GM21786 (cell line): ENCODE measurements at regions not wholly inside any gene's neighbourhood (a gene's known extent, or its start where the extent isn't known, plus 50 kb on each side); places are given as distances from the start of the nearest gene placed in this dataset.
"Not testable (repeated sequence)": the region's sequence is repeated elsewhere in the genome, so short reads cannot be mapped to it uniquely, and the experiment has no call there.

Experiments used
- ATAC-seq: cut with Tn5 transposase; IDR thresholded peaks from one replicate; pipeline ENCODE4 v1.9.1; 2021; ENCODE audit not compliant: unreplicated experiment

DNA sequence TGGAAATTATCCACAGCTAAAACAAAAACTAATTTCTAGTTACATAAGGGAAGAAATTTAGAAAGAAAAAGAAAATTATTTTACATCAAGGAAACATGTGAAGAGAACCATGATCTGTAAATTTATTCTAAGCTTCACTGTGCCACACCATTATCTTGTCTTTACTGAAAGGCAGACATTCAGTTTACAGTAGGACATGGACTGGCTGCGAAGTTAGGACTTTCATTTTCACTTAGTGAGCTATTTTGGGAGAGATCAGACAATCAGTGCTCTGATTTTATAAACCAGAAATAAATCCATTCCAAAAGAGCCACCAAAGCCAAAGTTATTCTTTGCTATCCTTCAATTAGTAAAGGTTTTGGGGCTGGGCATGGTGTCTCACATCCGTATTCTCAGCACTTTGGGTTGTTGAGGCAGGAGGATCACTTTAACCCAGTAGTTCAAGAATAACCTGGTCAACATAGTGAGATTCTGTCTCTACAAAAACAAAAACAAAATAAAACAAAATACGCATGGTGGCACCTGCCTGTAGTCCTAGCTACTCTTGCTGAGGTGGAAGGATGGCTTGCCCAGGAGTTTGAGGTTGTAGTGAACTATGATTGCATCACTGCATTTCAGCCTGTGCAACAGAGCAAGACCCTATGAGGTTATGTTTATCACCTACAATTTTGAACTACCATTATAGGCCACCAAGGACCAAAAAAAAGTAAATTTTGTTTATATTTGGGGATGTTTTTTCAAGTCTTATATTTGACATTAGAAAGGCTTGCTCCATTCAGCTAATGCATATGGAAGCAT lies 1084.8 kb upstream of the ATXN7L3B start:
- ATAC-seq = peak; percentile 67

DNA sequence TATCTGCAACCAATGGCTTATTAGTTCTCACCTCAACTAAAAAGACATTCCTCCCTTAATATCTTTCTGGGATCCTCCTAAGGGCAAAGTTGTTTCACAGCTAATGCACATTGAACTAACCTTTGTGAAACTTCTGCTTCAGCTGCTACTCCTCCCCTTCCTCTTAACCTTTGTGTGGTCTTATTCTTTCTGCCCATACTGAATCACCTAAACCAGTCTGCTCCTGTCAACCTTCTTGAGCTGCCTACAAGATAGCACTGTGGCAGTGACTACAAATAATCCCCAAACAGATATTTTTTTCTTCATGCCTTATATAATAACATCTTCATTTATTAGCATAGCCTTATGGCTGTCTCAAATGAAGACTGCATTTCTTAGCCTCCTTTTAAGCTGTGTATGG lies 1077.4 kb upstream of the ATXN7L3B start:
- ATAC-seq = no peak

DNA sequence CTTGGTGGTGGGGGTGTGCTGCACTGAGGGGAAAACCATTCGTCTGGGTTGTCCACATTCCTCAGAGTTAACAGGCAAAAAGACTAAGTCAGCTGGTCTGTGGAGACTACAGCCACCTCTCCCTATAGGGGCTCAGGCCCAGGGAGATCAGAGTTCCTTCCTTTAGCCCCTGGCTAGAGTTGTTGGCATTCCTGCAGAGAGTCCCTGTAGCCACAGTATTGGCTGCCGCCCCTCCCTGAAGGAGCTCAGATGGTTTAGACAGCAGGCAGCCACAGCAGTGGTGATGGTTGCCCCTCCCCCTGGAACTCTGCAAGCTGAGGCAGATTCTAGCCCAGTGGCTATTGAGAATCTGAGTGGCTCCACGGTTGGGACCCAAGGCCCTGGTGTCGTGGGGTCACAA lies 1072.5 kb upstream of the ATXN7L3B start:
- ATAC-seq = no peak

DNA sequence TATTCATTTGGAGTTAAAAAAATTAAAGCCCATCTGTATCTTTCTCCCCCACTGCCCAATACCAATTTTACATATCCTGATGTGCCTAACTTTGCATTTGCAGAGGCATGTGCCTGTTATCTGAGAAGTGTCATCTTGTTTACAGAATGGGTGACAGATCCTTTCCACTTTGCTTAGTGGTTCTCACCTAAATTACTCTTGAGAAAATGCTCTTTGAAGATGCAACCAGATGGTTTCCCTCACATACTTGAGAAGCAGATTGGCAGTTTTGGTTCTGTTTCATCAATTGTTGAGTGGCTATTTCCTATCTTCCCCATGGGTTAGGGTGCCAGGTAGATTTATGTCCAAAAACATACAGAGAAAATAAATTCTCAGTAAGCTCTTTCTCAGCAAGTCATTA lies 1051.4 kb upstream of the ATXN7L3B start:
- ATAC-seq = no peak

DNA sequence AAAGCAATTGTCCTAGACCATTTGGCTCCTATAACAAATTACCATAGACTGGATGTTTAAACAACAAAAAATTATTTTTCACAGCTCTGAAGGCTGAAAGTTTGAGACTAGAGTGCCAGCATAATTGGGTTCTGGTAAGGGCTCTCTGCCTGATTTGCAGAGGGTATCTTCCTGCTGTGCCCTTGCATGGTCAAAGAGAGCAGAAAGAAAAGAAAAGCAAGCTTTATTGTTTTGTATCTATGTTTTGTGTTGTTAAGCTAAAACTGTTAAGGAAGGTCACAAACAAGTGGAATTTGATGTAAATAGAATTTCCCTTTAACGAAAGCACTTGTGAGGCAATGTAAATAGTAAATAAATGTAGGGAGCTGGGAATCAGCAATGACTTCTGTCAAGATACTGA lies 1031.0 kb upstream of the ATXN7L3B start:
- no peak for ATAC-seq

DNA sequence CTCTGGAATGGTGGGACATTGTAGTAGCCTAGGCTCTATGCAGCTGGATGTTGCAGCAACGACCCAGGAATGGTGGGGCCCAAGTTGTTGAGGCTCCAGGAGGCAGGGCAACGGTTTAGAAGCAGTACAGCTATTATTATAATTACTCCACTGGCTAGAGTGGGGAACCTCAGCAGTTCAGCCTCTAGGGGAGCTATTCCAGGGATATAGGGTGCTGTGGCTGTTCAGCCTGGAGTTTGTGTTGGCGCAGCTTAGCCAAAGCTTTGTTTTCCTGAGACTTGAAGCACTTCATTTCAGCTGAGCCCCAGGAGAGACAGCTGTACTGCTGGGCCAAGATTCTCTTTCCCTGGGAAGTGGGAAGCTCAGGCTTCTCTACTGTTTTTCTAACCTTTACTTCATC lies 1023.0 kb upstream of the ATXN7L3B start:
- no peak for ATAC-seq

DNA sequence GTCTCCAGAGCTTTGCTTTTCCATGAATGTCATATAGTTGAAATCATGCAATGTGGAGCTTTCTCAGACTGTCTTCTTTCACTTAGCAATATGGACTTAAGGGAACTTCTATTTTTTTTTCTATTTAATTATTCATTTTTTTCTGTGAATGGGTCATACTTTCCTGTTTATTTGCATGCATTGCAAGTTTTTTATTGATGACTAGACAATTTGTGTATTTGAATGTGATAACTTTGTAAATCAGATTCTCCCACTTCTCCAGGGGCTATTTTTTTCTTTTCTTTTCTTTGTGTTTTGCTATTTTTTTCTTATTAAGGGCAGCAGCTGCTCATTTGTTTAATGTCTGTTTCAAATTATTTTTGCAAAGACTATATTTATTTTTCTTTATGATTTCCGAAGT lies 1019.8 kb upstream of the ATXN7L3B start:
- ATAC-seq = no peak

DNA sequence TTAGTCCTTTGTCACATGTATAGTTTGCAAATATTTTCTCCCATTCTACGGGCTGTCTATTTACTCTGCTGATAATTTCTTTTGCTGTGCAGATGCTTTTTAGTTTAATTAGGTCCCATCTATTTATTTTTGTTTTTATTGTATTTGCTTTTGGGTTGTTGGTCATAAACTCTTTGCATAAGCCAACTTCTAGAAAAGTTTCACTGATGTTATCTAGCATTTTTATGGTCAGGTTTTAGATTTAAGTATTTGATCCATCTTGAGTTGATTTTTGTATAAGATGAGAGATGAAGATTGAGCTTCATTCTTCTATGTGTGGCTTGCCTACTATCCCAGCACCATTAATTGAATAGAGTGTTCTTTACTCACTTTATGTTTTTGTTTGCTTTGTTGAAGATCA lies 1008.4 kb upstream of the ATXN7L3B start:
- no peak for ATAC-seq

DNA sequence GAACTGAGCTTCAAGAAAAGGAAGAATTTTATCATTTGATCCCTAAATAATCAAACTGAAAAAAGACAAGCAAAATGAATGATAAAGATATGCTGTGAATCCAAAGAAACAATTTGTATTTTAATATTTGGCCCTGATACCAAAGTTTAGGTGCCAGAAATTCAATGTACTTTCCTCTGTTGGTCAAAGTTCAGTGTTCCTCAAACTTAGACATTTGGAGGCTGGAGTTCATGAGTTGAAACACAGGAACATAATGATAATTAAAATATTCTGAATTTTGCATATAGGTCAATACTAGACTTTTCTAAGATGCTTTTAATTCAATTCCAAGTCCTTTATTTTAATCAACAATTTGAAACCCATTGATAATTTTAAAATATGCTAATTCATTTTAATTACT lies 1007.7 kb upstream of the ATXN7L3B start:
- ATAC-seq = no peak

DNA sequence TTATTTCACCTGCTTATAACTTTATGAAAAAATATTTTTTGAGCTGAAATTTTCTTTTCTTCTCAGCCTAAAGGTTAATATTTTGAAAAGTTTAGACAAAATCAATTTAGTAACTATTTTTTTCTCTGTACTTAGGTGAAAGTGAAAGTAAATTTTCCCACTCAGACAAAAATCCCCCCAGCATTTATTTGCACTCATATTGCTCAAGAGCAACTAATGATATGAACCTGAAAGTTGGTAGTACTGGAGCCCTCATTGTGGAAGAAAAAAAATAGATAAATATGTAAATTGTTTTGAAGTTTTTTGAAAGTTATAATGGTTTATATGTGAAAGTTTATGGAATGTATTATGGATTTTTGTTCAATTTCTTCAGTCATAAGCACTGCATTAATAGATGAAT lies 1005.9 kb upstream of the ATXN7L3B start:
- ATAC-seq = no peak

DNA sequence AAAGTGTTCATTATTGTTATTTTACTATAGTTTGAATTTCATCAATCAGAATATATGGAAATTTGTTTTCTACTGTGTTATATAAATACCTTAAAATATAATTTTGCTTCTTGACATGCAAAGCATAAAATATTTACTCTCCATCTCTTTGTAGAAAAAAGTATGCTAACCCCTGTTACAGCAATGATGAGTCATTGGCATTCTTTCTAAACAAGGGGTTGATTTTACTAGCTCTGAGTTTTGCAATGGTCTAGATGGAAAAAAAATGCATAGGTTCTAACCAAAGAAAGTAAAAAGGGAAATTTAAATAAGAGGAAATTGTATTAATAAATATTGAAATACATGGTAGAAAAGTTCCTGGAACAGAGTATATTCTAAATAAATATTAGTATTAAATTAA lies 990.2 kb upstream of the ATXN7L3B start:
- ATAC-seq = no peak

DNA sequence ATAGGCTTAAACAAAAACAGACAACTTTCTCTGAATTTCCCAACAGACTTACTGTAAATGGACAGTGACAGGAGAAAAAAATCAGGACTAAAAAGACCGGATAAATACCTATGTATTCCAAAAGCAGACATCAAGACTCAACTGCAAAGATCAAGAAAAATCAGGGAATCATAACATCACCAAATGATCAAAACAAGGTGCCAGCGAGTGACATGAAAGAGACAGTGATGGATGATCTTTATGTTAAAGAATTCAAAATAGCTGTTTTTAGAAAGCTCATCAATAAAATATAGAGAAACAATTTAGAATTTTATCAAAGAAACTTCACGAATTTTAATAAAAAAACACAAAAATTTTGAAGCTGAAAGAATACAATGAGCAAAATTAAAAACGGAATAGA lies 952.5 kb upstream of the ATXN7L3B start:
- ATAC-seq = no peak

DNA sequence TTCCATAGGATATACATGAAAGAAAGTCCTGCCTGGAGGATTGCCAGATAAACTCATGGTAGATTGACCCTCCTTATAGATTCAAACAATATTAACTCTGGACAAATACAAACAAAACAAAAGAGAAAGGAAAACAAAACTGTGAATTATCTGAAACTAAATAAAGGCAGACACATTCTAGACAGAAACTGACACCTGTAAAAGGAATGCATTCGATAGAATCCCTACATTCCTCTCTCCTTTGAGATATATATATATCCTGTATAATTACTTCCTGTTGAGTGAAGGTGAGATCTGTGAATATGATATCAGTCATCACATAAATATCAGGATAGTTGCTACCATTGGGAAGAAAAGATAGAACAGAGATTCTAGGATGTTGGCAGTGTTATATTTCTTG lies 948.4 kb upstream of the ATXN7L3B start:
- no peak for ATAC-seq

DNA sequence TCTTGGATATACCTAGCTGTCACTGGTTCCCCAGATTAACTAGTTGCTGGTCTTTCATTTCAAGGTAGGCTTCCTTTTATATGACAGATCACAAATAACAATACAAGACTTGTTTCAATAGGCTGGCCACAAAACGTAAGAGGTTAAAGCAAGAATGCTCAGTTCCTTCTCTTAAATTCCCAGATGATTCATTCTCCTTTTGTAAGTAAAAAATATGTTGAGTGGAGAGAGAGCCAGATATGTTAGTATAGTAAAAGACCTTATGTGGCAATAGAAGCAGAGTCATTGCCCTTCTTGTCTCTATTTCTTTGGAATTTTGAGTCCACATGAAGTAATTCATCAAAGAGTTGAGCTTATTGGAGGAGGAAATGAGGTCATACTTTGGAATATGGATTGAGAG lies 939.0 kb upstream of the ATXN7L3B start:
- no peak for ATAC-seq

DNA sequence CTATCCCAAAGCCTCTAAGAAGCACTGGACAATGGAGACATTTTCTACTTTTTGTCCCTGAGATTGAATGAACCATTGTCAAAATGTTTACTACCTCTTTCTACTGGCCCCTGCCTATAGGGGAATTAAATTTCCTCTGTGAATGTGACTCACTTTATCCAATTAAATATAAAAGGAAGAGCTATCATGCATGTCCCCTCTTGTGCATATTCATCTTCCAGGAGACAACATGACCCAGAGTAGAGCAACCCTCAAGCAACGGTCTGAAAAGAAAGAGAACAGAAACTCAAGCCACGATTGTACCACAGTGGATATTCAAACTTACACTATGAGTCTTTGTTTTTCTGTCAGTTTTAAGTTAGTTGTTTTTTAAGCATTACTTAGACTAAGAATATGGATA lies 938.4 kb upstream of the ATXN7L3B start:
- ATAC-seq = no peak

DNA sequence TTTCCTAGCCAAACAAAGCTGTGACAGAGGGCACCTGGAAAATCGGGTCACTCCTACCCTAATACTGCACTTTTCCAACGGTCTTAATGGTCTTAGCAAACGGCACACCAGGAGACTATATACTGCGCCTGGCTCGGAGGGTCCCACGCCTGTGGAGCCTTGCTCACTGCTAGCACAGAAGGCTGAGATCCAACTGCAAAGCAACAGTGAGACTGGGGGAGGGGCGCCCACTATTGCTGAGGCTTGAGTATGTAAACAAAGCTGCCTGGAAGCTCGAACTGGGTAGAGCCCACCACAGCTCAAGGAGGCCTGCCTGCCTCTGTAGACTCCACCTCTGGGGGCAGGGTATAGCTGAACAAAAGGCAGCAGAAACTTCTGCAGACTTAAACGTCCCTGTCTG lies 931.7 kb upstream of the ATXN7L3B start:
- ATAC-seq = not testable (repeated sequence)

DNA sequence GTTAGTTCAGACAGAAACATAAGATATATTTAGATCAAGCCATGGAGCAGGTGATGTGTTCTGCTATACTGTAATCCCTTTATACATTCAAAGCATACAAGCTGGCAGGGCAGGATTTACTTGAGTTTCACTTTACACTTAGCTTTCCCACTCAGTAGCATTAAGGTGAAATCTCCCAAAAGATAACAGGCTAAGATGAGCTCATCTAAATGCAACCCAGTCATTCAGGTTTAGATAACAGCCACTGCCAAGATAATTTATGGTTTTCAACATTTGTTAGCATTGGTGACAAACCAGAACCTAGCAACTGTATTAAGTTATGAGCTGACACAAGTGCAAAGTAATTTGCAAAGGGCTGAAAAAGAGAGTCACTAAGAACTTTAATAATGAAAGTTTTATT lies 925.1 kb upstream of the ATXN7L3B start:
- no peak for ATAC-seq

DNA sequence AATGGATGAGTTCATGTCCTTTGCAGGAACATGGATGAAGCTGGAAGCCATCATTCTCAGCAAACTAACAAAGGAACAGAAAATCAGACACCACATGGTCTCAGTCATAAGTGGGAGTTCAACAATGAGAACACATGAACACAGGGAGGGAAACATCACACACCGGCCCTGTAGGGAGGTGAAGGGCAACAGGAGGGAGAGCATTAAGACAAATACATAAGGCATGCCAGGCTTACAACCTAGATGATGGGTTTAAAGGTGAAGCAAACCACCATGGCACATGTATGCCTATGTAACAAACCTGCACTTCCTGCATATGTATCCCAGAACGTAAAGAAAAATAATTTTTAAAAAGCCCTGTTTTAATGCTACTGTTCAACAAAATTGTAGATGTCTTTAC lies 914.2 kb upstream of the ATXN7L3B start:
- no peak for ATAC-seq

DNA sequence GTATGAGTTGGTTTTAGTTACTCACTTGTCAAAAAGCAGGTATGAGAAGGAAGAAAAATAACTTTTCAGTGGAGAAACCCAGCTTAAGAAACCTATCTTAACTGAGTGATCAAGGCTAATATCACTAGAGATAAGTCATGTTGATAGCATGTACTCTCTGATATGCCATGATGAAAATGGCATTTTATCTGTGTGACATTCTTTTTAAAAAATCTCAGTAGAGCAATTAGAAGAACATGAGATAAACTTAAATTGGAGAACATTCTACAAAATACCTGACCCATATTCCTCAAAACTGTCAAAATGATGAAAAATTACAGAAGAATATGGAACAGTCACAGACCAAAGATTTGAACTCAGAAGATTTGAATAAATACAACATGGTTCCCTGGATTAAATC lies 912.4 kb upstream of the ATXN7L3B start:
- no peak for ATAC-seq

DNA sequence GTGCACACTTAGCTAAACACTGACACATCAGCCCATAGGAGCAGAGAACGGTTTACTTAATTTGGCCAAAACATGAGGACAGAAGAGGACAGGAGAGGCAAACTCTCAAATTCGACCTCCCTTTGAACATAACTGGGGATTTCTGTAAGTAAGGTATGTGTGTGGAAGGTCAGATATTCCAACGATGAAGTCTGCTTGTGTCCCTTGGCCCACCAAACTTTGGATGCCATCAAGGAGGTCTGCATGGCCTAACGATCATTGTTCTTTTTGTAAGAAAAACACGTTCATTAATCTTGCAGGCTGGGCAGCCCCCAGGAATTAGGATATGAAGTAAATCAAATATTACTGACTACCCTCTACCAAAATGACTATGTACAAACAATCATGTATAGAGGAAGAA lies 908.5 kb upstream of the ATXN7L3B start:
- no peak for ATAC-seq

DNA sequence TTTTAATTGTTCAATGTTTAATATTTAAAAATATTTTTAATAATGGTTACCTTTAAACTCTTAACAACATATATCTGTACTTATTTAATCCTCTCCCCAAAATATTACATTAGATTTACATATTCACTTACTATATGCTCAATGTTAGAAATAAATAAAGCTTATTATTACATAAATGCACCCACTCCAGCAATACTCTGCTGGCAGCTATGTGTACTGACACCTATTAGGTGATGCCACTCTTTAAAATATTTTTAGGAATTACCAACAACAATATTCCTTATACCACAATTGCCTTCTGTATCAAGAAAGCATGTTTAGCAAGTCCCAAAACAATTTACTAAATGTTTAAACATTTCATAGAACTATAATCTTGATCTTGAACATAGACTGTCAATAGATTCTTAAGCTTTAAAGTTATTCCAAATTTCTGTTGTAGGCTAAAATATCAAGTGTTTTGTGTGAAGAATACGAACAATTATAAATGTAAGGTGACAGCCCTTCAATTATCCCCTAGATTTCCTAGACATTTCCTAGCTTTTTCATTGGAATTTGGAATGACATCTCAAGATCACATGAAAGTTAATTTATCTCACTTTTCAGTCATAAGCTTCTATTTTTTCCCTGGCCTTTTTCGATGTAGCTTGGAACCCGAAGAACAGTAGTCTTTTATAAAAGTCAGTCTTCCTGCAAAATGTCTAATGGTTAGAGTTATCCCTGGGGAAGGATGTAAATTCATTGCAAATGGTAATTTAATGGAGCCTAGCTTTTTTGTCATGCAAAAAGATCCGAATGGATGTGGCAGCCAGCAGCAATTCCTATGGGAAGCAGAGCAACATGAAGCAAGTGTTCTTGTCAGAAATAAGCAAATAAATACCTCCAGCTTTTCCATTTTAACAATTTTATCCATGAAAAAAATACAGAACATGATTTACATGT lies 907.5 kb upstream of the ATXN7L3B start:
- no peak for ATAC-seq

DNA sequence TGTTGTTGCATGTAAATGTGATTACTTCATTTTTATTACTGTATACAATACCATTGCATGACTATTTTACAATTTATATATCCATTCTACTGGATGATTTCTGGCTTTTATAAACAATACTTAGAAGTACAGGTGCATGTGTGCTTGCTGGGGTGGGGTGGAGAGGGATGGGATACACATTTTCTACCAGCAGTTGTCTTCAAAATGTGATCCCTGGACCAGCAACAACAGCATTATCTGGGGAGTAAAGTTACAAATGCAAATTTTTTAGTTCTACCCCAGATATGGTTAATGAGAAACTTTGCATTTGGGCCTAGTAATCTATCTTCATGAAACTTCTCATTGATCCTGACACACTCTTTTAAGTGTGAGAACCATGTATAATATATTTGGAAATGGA lies 905.4 kb upstream of the ATXN7L3B start:
- ATAC-seq = no peak
